HL-60 (cell line): ENCODE measurements at regions not wholly inside any gene's neighbourhood (a gene's known extent, or its start where the extent isn't known, plus 50 kb on each side); places are given as distances from the start of the nearest gene placed in this dataset.

Experiments used
- POLR2AphosphoS5 ChIP-seq: IDR thresholded peaks from 2 replicates; pipeline ENCODE4 v1.6.1; 2012; ENCODE audit warnings: low read depth
- TF ChIP-seq, protein P1 (sequence below): IDR thresholded peaks from one replicate; pipeline ENCODE4 v1.5.1; 2011; ENCODE audit warnings: low read length, control low read depth, inconsistent platforms; ENCODE audit not compliant: insufficient read depth

DNA sequence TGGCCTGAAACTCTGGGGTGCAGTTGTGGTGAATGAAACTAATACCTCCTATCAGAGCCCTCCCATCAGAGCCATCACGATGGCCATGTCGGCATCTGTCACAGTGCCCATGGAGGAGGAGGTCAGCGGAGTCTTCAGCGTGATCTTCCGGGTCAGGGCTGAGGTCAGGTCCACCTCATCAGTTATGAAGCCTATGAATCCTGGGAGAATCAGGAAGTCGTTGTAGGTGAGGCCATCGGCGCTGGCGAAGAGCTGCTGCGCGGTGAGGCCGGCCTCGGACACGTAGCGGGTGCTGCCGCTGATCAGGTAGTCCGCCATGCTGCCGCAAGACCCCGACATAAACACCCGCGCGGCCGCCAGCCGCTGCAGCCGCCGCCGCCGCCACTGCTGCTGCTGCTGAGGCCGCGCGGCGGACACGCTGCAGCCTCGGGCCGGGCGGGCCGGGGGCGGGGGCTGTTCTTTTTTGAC is 376.7 kb upstream of the MAOA start:
- TF ChIP-seq, protein P1, sequence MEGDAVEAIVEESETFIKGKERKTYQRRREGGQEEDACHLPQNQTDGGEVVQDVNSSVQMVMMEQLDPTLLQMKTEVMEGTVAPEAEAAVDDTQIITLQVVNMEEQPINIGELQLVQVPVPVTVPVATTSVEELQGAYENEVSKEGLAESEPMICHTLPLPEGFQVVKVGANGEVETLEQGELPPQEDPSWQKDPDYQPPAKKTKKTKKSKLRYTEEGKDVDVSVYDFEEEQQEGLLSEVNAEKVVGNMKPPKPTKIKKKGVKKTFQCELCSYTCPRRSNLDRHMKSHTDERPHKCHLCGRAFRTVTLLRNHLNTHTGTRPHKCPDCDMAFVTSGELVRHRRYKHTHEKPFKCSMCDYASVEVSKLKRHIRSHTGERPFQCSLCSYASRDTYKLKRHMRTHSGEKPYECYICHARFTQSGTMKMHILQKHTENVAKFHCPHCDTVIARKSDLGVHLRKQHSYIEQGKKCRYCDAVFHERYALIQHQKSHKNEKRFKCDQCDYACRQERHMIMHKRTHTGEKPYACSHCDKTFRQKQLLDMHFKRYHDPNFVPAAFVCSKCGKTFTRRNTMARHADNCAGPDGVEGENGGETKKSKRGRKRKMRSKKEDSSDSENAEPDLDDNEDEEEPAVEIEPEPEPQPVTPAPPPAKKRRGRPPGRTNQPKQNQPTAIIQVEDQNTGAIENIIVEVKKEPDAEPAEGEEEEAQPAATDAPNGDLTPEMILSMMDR = no peak
- no peak for TF ChIP-seq POLR2AphosphoS5
